MM.1S (cell line): ENCODE measurements at regions not wholly inside any gene's neighbourhood (a gene's known extent, or its start where the extent isn't known, plus 50 kb on each side); places are given as distances from the start of the nearest gene placed in this dataset.

Experiments
- DNase-seq: peaks from one replicate; pipeline ENCODE4 v3.0.0-alpha.2; 2015
- H2AFZ ChIP-seq: fragments of 300-600 bp; sonication (generic); 2 replicates; pipeline ENCODE4 v1.6.0; 2016; ENCODE audit warnings: antibody characterized with exemption, low read length
- H3F3A ChIP-seq: fragments of 300-600 bp; sonication (generic); 2 replicates; pipeline ENCODE4 v1.6.1; 2016; ENCODE audit warnings: mild to moderate bottlenecking, antibody characterized with exemption, low read length, moderate library complexity, mixed read lengths; ENCODE audit not compliant: insufficient read depth
- H3K27ac ChIP-seq: fragments of 300-600 bp; sonication (generic); 2 replicates; pipeline ENCODE4 v1.5.1; 2016; ENCODE audit warnings: mild to moderate bottlenecking, low read length
- H3K27me3 ChIP-seq: fragments of 300-600 bp; sonication (generic); replicated peaks from 2 replicates; pipeline ENCODE4 v1.6.0; 2016; ENCODE audit warnings: low read length; ENCODE audit not compliant: insufficient read depth
- H3K36me3 ChIP-seq: fragments of 300-600 bp; sonication (generic); replicated peaks from 2 replicates; pipeline ENCODE4 v1.6.1; 2016; ENCODE audit warnings: mild to moderate bottlenecking, low read length, mixed read lengths; ENCODE audit not compliant: insufficient read depth
- H3K4me1 ChIP-seq: fragments of 300-600 bp; sonication (generic); 2 replicates; pipeline ENCODE4 v1.6.1; 2016; ENCODE audit warnings: low read length, mixed read lengths
- H3K4me2 ChIP-seq: fragments of 300-600 bp; sonication (generic); 2 replicates; pipeline ENCODE4 v1.6.0; 2016; ENCODE audit warnings: low read depth, low read length
- H3K4me3 ChIP-seq: fragments of 300-600 bp; sonication (generic); 2 replicates; pipeline ENCODE4 v1.5.1; 2016; ENCODE audit warnings: low read length, mixed read lengths
- H3K79me2 ChIP-seq: fragments of 300-600 bp; sonication (generic); 2 replicates; pipeline ENCODE4 v1.6.1; 2016; ENCODE audit warnings: mixed run types, low read length, mixed read lengths
- H3K9ac ChIP-seq: fragments of 300-600 bp; sonication (generic); 2 replicates; pipeline ENCODE4 v1.6.1; 2016; ENCODE audit warnings: low read length, mixed read lengths
- H3K9me2 ChIP-seq: fragments of 300-600 bp; sonication (generic); replicated peaks from 2 replicates; pipeline ENCODE4 v1.6.1; 2016; ENCODE audit warnings: mild to moderate bottlenecking, low read length, mixed read lengths; ENCODE audit not compliant: insufficient read depth
- H3K9me3 ChIP-seq: fragments of 300-600 bp; sonication (generic); replicated peaks from 2 replicates; pipeline ENCODE4 v1.6.1; 2016; ENCODE audit warnings: mild to moderate bottlenecking, low read length, mixed read lengths; ENCODE audit not compliant: insufficient read depth
- H4K20me1 ChIP-seq: fragments of 300-600 bp; sonication (generic); 2 replicates; pipeline ENCODE4 v1.6.1; 2016; ENCODE audit warnings: mild to moderate bottlenecking, low read length, moderate library complexity, mixed read lengths; ENCODE audit not compliant: insufficient read depth
- CTCF ChIP-seq: fragments of 300-600 bp; sonication (generic); IDR thresholded peaks from 2 replicates; pipeline ENCODE4 v1.5.1; 2016; ENCODE audit warnings: antibody characterized with exemption, low read length, mixed read lengths
- EZH2 ChIP-seq: fragments of 300-600 bp; sonication (generic); optimal IDR thresholded peaks from 2 replicates; pipeline ENCODE3; 2017; ENCODE audit warnings: low read depth, mild to moderate bottlenecking, antibody characterized with exemption, low read length, mixed read lengths
- EZH2phosphoT487 ChIP-seq: fragments of 300-600 bp; sonication (generic); IDR thresholded peaks from 2 replicates; pipeline ENCODE4 v1.6.1; 2018; ENCODE audit warnings: antibody characterized with exemption, low read length

- Histone ChIP-seq H3K4me3 (no peak overlapping the region), H2AFZ (peak overlapping the region; percentile 30), H4K20me1 (no peaks in the 10 kb centered on the region), H3K27ac (no peak overlapping the region), H3K4me2 (peak overlapping the region; percentile 33; the same call in 1 of the 2 replicates), H3K27me3 (no peaks in the 10 kb centered on the region), H3K9me2 (no peaks in the 10 kb centered on the region), H3K79me2 (no peaks in the 10 kb centered on the region), H3K4me1 (no peaks in the 10 kb centered on the region), H3K9ac (no peak overlapping the region), H3K36me3 (no peaks in the 10 kb centered on the region), H3F3A (no peaks in the 10 kb centered on the region), H3K9me3 (no peaks in the 10 kb centered on the region)
- peak; percentile 63 for TF ChIP-seq CTCF
- TF ChIP-seq EZH2: no peak
- DNase-seq: peak; percentile 71
These were observed 73.7 kb downstream of the TM2D3 start for GRCh38 chr15:101578443-101578894.

DNA sequence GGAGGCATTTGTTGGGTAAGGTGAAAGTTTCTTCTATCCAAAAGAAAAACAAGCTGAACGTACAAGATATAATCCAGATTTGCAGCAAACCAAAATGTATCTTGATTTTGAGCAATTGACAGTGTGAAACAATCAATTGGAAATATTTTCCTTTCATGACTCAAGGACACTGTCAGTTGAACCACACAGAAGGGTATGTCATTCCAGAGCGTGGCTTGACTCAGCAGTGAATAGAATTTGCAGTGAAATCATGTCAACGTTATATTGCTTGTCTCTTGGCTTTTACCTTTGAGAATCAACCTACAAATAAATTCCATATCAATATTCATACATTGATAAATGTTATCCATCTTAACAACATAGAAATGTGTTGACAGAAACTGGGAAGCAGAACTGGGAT is 78.2 kb downstream of the TM2D3 start:
- H3K4me2 ChIP-seq: no peak overlapping the region
- H2AFZ ChIP-seq: no peak overlapping the region
- H3K9me3 ChIP-seq: no peaks in the 10 kb centered on the region
- H4K20me1 ChIP-seq: no peaks in the 10 kb centered on the region
- TF ChIP-seq CTCF (no peak), EZH2phosphoT487 (no peak), EZH2 (no peak)
- H3F3A ChIP-seq: no peaks in the 10 kb centered on the region
- H3K79me2 ChIP-seq: no peaks in the 10 kb centered on the region
- no peaks in the 10 kb centered on the region for H3K4me1 ChIP-seq
- H3K36me3 ChIP-seq: no peaks in the 10 kb centered on the region
- H3K9me2 ChIP-seq: no peaks in the 10 kb centered on the region
- no peaks in the 10 kb centered on the region for H3K27me3 ChIP-seq
- DNase-seq: no peak
- no peak overlapping the region for H3K4me3 ChIP-seq
- H3K9ac ChIP-seq: no peak overlapping the region
- H3K27ac ChIP-seq: no peak overlapping the region

GRCh38 chr15:101570241-101570640 is 80.7 kb upstream of the PCSK6 start:
- Histone ChIP-seq H3K27ac (no peak overlapping the region), H4K20me1 (no peaks in the 10 kb centered on the region), H3K4me2 (no peak overlapping the region), H3K4me1 (no peaks in the 10 kb centered on the region), H3K36me3 (no peaks in the 10 kb centered on the region), H3K27me3 (no peaks in the 10 kb centered on the region), H3F3A (no peaks in the 10 kb centered on the region), H3K9me2 (no peaks in the 10 kb centered on the region), H2AFZ (no peak overlapping the region), H3K9ac (no peak overlapping the region), H3K9me3 (no peaks in the 10 kb centered on the region), H3K4me3 (no peak overlapping the region), H3K79me2 (no peaks in the 10 kb centered on the region)
- DNase-seq: no peak
- TF ChIP-seq EZH2: no peak
- TF ChIP-seq EZH2phosphoT487: no peak
- no peak for TF ChIP-seq CTCF
